ENCODE measurements at regions not wholly inside any gene's neighbourhood (a gene's known extent, or its start where the extent isn't known, plus 50 kb on each side); places are given as distances from the start of the nearest gene placed in this dataset.

DNA sequence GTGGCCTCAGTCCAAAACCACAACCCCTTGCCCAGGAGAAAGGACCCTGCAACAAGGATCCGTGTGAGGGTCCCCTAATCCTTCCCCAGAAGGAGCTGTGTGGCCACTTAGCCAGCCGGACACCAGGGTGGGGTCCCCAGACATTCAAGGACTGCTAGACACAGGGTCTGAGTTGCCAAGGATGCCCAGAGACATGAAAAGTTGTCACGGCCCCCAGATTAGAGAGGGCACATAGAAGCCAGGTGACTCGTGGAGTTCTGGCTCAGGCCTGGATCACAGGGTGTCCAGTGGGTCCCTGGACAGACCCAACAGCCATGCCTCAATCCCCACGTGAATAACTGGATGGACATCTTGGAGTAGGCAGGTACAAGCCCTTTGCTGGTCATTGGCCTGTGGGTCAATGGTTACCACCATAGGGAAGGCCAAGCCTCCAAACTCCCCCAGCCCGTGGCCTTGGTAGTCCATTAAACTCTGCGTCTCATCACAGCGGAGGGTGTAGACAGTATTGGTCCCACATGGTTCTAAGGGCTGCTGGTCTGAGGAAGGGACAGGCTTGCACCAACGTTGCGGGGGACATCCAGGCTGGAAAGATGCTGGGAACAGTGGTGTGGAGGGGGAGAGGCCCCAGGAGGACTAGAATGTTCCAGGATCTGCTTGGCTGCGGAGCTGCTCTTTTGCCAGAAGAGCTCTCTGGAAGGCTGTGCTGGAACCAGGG, 205.9 kb upstream of the PPP2R2D start:
- no peak for DNase-seq

DNA sequence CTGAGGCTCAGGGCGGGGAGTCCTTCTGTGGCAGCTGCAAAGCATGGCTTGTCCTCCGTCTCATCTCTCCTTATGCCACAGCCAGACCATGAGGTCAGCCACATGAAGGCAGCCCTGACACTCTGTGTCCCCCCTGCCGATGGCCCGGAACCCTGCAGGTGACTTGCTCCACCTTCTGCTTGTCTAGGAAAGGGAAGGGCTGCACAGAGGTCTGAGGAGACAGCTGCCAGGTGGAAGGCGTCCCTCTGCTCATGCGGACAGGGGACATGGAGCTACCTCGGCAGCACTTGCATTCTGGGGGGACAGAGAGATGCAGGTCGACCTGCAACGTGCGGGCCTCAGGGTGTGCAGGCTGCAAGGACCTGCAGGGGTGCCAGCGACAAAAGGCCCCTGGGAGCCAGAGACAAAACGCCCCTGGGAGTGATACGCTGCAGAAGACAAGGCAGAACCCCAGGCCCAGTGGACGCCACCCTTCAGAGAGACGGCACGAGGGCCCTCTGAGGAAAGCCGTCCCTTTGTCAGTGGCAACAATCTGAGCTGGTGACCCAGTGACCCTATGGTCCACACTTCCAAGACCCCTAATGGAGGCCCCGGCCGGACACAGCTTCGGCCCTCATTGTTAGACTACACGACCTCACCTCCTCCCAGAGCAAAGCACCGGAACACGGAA, 205.2 kb upstream of the PPP2R2D start:
- DNase-seq = no peak

DNA sequence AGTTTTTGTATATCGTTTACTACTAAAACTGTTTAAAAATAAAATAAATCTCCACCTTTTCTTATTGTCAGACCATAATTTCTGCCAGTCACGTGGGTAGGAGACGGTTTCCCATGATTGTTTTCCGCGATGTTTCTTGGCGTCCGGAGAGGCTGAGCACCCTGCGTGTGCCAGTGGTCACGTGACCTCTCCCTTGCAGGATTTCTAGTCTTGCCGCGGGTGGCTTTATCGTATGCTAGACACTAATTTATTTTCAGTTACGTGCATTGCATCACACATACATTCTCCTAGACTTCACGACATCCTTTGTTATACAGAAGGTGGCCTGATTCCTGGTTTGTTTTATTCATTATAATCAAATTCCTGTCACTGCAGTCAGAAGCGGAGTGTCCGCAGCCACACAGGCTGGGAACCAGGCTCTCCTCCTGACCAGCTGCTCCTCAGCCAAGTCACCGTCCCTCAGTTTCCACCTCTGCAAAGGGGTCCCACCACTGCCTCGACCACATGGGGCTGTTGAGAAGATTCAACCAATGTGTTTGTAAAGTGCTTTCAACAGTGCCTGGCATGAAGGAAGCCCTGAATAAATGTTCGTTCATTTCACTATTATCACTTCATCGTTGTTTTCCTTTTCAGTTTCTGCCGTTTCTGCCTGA, 203.2 kb upstream of the PPP2R2D start:
- DNase-seq = no peak

GRCh38 chr10:131698232-131698631, 202.6 kb upstream of the PPP2R2D start:
- no peak for DNase-seq

DNA sequence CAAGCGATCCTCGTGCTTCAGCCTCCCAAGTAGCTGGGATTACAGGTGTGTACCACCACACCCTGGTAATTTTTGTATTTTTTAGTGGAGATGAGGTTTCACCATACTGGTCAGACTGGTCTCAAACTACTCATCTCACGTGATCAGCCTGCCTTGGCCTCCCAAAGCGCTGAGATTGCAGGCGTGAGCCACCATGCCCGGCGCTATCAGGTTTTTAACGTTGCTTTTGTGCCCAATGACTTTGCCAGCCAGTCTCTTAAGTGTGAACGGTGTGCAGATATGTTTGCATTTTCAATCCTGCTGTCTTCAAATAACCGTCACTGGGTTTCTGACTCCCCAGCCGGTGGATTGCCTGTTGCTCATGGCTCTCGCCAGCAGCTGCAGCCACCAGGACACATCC, 201.8 kb upstream of the PPP2R2D start:
- DNase-seq = no peak

- no peak for DNase-seq
Measured at GRCh38 chr10:131700032-131700431, 200.8 kb upstream of the PPP2R2D start.

DNA sequence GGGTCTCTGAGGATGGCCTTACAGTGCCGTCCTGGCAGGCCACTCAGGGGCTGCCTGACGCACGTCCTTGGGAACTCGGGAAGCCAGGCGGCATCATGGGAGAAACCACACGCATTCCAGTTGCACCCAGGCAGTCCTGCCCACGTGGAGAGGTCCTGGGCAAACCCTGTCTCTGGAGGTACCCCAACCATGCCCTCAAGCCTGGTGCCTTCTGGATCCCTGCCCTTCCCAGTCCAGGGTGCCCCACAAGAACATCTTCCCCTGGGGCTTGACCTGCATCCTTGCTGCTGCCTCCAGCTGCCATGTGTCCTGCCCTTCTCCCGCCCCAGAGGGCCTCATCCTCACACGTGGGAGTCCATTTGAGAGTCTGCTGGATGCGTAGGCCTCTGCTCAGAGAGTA, 200.3 kb upstream of the PPP2R2D start:
- DNase-seq = no peak

DNA sequence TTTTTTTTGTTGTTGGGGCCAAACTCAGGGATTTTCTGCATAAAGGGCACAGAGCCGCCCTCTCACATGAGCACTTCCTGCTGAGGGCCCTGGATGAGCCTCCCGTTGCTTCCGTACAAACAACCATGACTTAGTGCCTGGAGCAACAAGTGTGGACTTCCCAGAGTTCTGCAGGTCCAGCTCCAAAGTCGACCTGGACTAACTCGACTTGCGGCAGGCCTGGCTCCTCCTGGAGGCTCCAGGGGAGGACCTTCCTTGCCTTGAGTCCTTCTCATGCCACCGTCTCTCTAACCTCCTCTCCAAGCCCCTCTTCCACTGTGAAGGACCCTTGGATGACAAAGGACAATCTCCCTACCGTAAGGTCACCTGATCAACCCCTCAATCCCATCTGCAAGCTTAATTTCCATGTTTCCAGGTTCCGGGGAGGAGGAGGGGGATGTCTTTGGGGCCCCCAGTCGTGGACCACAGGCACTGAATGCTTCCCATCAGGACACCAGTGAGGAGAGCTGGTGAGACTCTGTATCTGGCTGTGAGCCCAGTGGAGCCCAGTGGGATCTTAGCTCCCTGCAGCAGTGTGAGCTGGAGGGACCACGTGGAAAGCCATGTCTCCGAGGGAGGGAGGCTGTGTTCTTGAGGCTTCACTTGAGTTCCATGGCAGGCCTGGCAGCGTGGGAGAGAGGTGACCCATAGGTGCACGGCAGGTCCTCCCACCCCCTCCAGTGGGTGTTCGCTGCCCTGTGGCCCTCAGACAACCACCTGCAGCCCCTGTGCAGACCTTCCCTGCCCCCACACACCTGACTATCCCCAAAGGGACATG, 199.5 kb upstream of the PPP2R2D start:
- no peak for DNase-seq

DNA sequence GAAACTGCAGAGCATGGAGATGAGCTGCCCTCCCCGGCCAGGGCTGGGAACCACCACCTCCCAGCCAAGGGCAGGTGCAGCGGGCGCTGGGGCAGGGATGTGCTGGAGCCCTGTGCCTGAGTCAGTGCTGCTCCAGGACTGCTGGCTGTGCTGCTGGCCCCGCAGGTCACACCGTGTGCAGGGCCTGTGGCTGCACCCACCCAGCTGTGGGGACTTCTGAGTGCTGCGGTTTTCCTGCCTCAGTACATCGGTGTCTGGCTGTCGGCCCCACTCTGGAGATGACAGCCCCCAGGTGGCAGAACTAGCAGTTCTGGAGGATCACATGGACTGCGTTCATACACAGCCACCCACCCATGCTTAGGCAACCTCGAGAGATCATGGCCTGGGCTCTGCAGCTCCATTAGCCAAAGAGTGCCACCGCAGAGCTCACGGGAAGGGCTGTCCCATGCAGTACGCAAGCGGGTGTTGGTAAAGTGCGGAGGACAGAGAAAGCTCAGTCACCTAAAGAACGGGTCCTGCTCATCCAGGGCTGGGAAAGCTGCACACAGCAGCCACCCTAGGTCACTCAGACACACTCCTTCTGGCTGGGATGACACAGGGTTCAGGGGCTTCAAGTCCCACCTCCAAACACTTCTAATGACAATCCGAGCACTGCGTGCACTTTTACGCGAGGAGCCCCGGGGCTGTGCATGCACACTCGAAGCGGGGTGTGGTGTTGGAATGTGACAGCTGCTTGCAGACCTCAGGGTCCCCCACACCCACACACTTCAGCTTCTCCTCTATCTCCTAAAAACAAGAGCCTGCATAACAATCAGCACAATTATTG, 198.1 kb upstream of the PPP2R2D start:
- no peak for DNase-seq

DNA sequence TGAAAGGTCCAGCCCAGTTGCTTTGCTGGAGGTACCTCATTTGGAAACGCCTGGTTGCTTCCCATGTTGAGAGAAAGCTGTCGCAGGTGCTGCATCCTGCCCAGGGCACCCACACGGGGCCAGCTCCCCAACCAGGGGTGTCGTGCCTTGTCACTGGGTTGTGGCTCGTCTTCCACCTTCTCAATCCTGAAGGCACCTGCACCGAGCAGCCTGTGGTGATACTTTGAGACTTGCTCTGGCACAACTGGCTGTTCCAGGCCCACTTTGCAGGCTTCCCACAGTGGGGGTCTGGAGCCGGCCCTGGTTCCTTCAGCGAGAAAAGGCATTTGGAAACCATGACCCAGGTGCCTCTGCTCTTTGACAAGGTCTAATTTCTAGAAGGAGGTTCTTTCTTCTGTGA, 197.3 kb upstream of the PPP2R2D start:
- no peak for DNase-seq

DNA sequence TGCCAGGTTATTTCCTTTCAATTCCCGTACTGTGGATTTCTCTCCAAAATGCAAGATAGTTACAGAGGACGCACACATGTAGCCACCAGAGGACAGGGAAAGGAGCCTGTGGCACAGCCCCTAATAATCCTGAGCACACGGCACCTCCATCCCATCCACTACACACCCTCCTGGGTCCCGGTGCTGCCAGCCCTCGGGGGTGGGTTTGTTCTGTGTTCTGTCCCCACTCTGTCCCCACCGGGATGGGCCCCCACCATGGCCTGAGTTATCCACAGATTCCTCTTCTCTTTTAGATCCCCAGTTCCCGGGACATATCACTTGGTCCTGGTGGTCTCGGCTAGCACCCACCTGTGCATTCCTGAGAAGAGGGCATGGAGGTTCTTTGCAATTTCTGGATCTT, 196.9 kb upstream of the PPP2R2D start:
- DNase-seq = no peak

- no peak for DNase-seq
Measured at GRCh38 chr10:131706476-131706875, 194.3 kb upstream of the PPP2R2D start.

DNA sequence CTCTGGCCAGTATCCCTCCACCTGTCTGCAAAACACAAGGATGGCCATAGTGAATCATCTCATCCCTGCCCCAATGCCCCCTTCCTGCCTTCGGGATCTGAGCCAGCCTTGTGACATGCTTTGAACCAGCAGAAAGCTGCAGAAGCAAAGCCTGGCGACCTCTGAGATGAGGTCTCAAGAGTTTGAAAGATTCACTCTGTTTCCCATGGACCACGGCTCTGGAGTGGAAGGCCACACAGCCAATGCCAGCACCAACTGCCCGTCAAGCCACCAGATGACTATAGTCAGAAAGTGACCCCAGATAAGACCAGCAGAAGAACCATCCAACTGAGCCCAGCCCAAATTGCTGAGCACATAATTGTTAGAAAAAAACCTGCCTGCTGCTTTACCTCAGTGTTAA, 193.9 kb upstream of the PPP2R2D start:
- no peak for DNase-seq

DNA sequence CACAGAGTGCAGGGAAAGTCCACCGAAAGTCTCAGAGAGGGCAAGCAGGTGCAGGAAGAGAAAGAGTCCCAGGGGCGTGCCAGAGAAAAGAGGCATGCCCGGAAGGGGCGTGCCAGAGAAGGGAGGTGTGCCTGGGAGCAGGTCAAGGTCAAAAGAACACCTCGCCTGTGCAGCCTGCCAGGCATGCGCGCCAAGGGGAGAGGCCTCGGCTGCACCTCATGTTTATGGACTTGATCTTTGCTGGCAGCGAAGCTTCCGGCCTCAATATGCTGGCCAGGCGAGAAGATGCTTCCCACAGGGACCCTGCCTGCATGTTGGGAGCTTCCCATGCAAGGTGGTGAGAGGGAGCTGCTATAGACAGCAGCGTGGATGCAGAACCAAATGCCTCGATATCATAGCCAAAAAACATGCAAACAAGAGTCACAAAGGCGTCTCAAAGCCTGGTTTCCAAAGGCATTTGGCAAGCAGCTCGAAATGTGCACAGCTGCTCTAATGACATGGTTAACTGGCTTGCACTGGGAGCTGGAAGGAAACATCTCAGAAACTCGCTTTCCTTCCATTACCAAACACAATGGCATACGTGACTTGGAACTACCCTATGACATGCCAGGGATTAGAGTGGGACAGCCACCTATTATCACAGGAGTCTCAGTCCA, 192.5 kb upstream of the PPP2R2D start:
- peak; percentile 22 for DNase-seq

- no peak for DNase-seq
Measured at GRCh38 chr10:131710142-131710861, 190.5 kb upstream of the PPP2R2D start.

DNA sequence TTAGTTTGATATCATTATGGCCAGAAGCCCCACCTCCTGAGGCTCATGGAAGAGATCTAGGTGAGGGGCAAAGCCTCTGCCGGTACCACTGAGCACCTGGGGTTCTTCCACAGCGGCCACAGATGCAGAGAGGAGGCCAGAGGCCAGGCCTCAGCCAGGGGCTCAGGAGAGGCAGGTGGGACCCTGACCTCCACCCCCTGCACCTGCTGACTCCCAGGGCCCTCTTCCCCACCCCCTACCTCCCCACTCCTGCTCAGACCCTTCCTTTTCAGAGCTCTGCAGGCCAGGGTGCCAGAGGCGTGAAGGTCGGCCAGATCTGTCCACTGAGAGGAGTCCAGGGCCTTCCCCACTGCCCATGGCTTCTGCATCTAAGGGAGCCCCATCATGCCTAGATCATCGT, 178.7 kb upstream of the PPP2R2D start:
- DNase-seq = no peak

DNA sequence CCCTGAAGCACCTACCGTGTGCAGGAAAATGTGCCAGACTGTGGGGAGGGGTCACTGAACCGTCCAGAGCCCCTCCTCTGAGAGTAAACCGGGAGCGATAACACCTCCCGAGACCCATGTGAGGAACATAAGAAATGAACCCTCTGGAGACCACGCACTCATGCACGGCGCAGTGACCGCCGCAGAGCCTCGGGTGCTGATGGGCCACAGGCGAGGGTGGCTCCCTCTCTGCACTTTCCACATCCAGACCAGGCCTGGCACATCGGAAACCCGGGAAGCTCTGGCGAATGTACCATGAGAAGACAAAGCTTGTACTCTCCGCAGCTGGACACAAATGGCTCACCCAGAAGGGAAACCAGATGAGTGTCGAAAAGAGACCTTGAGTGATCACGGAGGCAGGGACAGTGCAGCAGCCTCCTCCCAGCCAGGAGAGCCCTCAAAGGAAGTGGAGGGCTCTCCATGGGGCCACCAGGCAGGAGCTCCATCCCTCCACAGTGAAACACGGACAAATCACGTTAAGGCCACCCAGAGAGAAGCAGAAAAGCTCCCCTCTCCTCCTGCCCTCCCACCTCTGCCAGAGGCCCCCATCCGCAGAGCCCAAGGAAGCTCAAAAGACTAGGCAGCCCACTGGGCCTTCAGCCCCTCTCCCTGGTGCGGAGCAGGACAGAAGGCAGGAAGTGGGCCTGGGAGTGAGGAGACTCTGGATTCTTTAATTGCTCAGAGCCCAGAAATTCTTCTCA, 178.1 kb upstream of the PPP2R2D start:
- DNase-seq = no peak

- no peak for DNase-seq
Measured at GRCh38 chr10:131723297-131724168, 177.3 kb upstream of the PPP2R2D start.

- DNase-seq = no peak
Measured at GRCh38 chr10:131724169-131724545, 176.7 kb upstream of the PPP2R2D start.

Data from RPMI8226 (cell line).